ENCODE measurements at regions not wholly inside any gene's neighbourhood (a gene's known extent, or its start where the extent isn't known, plus 50 kb on each side); places are given as distances from the start of the nearest gene placed in this dataset.

GRCh38 chr5:10921160-10921559, 160.1 kb upstream of the DAP start:
- no peak for DNase-seq (ENCODE audit: low spot score)
- H3K9me3 ChIP-seq = no peaks in the 10 kb centered on the region
- H3K27me3 ChIP-seq = no peaks in the 10 kb centered on the region
- no peaks in the 10 kb centered on the region for H3K4me1 ChIP-seq
- no peak overlapping the region for H3K27ac ChIP-seq
- TF ChIP-seq, protein P1, sequence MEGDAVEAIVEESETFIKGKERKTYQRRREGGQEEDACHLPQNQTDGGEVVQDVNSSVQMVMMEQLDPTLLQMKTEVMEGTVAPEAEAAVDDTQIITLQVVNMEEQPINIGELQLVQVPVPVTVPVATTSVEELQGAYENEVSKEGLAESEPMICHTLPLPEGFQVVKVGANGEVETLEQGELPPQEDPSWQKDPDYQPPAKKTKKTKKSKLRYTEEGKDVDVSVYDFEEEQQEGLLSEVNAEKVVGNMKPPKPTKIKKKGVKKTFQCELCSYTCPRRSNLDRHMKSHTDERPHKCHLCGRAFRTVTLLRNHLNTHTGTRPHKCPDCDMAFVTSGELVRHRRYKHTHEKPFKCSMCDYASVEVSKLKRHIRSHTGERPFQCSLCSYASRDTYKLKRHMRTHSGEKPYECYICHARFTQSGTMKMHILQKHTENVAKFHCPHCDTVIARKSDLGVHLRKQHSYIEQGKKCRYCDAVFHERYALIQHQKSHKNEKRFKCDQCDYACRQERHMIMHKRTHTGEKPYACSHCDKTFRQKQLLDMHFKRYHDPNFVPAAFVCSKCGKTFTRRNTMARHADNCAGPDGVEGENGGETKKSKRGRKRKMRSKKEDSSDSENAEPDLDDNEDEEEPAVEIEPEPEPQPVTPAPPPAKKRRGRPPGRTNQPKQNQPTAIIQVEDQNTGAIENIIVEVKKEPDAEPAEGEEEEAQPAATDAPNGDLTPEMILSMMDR (IDR thresholded peaks at IDR 0.05) = no peak
- H3K4me3 ChIP-seq = no peak overlapping the region
- H3K36me3 ChIP-seq = no peaks in the 10 kb centered on the region

GRCh38 chr5:10920400-10920799, 159.4 kb upstream of the DAP start:
- TF ChIP-seq, protein P1 (IDR thresholded peaks at IDR 0.05) = no peak
- Histone ChIP-seq H3K4me3 (no peak overlapping the region), H3K9me3 (no peaks in the 10 kb centered on the region), H3K27ac (no peak overlapping the region), H3K4me1 (no peaks in the 10 kb centered on the region), H3K27me3 (no peaks in the 10 kb centered on the region), H3K36me3 (no peaks in the 10 kb centered on the region)
- no peak for DNase-seq (ENCODE audit: low spot score)

- no peaks in the 10 kb centered on the region for H3K4me1 ChIP-seq
- H3K4me3 ChIP-seq = no peak overlapping the region
- H3K27ac ChIP-seq = no peak overlapping the region
- DNase-seq (ENCODE audit: low spot score) = no peak
- no peaks in the 10 kb centered on the region for H3K27me3 ChIP-seq
- H3K36me3 ChIP-seq = no peaks in the 10 kb centered on the region
- TF ChIP-seq, protein P1 (IDR thresholded peaks at IDR 0.05) = no peak
- no peaks in the 10 kb centered on the region for H3K9me3 ChIP-seq
These were observed 153.9 kb upstream of the DAP start for GRCh38 chr5:10914741-10915480.

DNA sequence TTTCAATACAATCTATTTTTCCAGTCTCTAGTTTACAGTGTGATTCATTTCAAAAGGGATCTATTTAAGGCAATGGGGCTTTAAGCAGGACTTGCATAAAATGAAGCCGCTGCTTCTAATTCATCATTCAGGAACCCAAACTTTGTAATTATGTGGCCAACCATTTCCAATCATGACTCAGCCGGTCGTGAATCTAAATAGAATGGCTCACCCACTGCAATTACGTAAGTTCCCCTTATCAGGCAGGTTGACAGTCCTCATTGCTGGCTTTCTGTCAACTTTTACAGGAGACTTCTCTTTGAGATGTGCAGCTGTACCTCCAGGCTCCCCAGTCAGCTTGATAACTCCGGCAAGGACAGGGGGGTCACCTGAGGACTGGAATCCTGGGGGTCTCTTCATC, 152.8 kb upstream of the DAP start:
- no peaks in the 10 kb centered on the region for H3K27me3 ChIP-seq
- TF ChIP-seq, protein P1 (IDR thresholded peaks at IDR 0.05) = no peak
- no peaks in the 10 kb centered on the region for H3K36me3 ChIP-seq
- DNase-seq (ENCODE audit: low spot score) = no peak
- no peak overlapping the region for H3K27ac ChIP-seq
- no peaks in the 10 kb centered on the region for H3K9me3 ChIP-seq
- no peaks in the 10 kb centered on the region for H3K4me1 ChIP-seq
- H3K4me3 ChIP-seq = no peak overlapping the region

DNA sequence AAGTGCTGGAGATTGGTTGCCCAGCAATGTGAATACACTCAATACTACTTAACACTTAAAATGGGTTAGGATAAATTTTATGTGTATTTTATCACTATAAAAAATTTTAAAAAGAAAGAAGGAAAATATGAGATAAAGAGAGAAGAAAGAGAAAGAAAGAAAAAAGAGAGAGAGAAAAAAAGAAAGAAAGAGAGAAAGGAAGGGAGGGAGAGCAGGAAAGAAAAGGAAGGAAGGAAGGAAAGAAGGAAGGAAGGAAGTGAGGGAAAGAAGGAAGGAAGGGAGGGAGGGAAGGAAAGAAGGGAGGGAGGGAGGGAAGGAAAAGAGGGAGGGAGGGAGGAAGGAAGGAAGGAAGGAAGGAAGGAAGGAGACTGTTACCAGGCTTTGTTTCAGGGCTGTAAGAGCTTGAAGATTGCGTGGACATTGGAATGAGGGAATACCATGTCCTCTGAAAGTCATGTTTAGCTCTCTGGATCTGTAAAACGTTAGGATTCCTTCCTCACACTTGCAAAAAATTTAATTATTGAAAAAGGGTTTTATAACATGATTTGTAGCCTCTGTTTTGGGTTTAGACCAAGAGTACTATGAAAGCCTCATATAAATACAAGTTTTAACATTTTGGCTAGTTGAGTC, 152.3 kb upstream of the DAP start:
- no peaks in the 10 kb centered on the region for H3K27me3 ChIP-seq
- H3K4me1 ChIP-seq = no peaks in the 10 kb centered on the region
- H3K4me3 ChIP-seq = no peak overlapping the region
- no peak for DNase-seq (ENCODE audit: low spot score)
- no peak overlapping the region for H3K27ac ChIP-seq
- no peaks in the 10 kb centered on the region for H3K9me3 ChIP-seq
- no peaks in the 10 kb centered on the region for H3K36me3 ChIP-seq
- TF ChIP-seq, protein P1 (IDR thresholded peaks at IDR 0.05) = no peak

All from right atrium auricular region (tissue), 2 donors.